HG03196 (cell line): ENCODE measurements at regions not wholly inside any gene's neighbourhood (a gene's known extent, or its start where the extent isn't known, plus 50 kb on each side); places are given as distances from the start of the nearest gene placed in this dataset.
A peak's percentile ranks its signal among the peaks of the same experiment; 100 is the strongest.
"Not testable (repeated sequence)": the region's sequence is repeated elsewhere in the genome, so short reads cannot be mapped to it uniquely, and the experiment has no call there.

Experiments used
- ATAC-seq: cut with Tn5 transposase; IDR thresholded peaks from one replicate; pipeline ENCODE4 v1.9.1; 2021; ENCODE audit not compliant: unreplicated experiment

DNA sequence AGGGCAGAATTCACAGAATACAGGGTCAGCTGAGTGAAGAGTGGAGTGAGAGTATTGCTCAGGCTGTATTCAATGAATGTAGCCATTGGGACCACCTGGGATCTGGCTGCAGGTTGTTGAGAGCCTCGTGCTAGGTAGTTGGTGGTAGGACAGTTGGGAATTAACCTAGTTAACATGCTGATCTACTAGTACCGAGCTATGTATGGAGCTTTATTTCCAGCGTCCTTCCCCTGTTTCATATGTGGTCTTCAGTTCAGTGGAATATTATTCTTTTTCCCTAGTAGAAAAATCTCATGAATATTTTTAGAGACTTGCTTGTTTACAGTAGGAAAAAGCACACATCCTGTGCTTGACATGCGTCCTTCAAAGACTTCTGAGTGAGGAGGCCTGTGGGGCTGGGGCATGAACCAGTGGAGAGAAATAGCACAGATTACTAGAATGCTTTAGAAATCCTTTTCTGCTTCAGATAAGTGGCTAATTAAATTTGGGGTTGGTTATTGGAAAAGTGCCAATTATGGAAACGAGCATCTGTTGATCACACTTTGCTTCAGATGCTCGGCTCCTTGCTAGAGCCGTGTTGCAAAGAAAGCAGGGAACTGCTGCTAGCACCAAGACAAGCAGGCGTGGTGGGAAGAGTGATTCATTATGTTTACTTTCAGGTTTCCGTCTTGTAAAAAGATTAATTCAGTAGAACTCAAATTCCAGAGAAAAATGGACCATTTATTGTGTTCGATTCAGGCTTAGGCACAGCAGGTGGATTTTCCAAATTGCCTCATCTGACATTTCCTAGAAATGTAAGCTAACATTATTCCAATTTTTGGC, 53.6 kb downstream of the ARF6 start:
- ATAC-seq = no peak

DNA sequence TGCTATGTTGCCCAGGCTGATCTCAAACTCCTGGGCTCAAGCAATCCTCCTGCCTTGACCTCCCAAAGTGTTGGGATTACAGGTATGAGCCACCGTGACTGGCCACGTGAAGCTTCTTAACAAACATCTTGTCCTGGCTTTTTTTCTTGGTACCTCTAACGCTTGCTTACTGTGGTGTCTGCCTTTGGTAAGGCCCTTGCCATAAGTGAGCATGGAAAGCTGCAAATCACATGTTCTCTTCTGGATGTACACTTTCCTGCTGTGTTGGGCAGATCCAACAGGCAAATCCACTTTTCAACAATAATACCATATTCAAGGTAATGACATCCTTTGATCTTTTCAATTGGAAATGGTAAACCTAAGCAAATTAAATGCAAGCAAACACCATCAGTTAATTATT, 54.6 kb downstream of the ARF6 start:
- ATAC-seq = no peak

DNA sequence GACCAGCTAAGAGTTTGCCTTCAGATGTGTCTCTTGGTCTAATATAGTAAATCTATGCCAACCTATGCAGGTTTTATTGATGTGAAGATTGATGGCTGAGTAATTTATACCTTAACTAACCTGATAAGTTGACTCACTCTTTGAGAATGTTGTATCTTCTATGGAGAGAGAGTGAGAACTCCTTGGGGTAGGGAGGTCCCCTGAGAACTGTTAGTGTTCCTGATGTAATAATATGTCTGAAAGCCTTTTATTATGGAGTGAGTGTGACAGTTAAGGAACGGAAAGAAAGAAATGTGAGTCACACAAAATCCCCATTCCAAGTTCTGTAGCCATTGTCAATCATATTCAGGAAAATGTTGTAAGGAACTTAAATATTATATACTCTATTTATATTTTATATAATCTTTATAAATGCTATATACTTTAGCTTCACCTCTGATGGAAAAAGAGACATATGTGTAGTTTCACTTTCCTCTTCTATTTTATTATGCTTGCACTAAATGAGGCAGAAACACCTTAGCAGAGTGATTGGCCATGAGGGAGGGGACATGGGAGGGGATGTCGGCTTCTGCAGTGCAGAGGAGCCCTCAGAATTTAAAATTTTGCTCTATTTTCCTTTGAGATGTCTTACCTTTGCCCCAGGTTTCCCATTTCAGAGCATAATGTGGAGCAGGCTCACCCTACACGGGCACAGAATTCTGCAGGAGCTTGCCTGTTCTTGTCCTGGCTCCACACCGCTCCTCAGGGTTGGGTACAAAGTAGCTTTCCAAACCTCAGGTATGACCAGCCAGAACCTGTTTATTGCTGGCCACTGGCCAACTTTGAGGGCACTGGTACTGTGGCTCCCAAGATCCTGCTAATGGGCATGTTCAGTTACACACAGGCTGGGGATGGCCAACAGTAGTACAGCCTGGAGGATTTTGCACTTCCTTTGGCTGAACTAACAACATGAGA, 57.7 kb downstream of the ARF6 start:
- no peak for ATAC-seq

DNA sequence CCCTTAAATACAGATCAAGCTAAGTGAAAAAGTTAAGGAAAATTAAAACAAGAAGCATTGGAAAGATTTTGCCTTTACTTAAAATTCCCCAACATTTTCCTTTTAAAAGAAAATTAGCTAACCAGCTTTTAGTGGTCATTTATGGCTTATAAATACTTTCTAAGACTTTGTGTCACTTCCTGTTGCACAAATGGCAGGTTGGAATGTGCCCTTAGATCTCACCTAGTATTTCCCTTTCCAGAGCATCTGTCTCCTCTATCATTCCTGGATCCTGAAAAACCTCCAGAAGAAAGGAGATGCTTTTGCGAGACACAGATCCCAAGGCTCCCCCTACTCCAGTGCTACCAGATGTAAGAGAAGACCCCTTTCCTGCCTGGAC, 58.3 kb downstream of the ARF6 start:
- ATAC-seq = no peak

DNA sequence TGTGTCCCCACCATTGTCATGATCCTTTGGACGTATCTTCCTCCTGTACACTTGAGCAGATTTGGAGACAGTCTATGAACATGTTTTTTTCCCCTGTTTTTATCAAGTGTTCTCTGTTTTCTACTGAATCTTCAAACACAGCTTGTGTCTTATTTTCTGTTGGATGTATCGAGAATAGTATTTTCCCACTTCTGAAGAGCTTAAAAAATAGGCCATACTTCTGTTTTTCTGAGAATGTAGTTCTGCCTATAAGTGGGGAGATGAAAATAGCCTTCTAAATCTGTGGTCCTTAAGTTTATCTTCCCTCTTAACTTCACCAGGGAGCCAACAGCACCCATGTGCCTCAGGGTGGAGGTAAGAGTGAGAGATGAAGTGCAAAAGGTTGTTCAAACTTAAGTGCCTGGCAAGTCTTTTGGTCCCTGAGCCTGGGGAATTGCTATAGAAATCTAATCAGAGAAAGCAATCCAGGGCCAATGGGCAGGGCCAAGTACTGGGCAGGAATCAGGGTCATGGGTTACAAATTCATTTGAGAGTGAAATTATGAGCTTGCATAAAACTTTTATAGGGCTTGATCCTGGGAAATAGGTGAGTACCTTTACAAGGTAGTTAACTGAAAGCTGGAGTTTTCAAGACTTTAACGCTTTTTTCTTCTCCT, 58.9 kb downstream of the ARF6 start:
- no peak for ATAC-seq

DNA sequence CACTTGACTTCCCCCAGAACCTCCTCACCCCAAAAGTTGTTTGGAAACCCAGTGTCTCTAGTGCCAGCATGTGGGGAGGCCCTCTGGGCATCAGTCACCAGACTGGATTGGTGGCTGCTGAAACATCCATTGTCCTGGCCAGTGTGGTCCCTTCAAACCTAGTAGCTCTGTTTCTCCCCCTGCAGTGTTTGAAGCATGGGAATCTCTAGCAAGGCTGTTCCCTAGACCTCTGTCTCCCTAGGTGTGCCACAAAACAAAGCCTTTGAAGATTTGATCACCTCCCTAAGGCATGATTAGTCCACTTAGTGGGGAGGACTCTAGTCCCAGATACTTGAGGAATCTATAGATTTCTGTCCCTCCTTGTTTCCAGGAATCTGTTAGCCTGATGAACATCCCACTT, 60.3 kb downstream of the ARF6 start:
- no peak for ATAC-seq

DNA sequence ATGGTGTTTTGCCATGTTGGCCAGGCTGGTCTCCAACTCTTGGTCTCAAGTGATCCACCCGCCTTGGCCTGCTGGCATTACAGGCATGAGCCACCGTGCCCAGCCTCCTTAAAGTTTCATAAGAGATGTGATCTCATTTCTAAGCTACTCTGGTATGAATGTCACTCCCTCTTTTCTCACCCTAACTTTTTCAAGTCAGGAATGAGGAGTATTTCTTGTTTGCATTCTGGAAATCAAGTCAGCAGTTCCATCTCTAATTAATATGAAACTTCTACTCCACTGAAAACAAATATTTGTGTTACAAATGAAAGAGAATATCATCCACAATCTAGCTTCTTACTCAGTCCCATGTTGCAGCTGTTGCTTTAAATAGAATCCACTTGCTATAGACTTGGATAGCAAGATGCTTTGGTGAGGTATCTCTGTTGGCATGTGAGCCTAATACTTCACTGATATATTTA, 61.3 kb downstream of the ARF6 start:
- ATAC-seq = no peak

DNA sequence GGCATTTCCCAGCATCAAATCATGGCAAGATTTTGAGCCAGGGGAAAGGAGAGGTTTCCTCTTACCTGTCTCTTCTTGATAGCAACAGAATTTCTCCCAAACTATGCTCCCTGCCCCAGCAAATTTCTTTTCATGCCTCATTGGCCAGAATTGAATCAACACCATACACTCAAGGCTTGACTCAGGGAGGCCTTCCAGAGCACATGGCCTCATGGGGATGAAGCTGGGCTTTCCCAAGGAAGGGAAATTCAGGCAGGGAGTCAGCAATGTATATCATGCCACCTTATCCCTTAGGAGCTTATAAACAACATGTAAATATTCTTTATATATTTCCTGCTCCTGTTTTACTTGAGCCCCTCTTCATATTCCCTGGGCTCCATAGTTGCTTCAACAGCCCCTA, 62.1 kb downstream of the ARF6 start:
- no peak for ATAC-seq

DNA sequence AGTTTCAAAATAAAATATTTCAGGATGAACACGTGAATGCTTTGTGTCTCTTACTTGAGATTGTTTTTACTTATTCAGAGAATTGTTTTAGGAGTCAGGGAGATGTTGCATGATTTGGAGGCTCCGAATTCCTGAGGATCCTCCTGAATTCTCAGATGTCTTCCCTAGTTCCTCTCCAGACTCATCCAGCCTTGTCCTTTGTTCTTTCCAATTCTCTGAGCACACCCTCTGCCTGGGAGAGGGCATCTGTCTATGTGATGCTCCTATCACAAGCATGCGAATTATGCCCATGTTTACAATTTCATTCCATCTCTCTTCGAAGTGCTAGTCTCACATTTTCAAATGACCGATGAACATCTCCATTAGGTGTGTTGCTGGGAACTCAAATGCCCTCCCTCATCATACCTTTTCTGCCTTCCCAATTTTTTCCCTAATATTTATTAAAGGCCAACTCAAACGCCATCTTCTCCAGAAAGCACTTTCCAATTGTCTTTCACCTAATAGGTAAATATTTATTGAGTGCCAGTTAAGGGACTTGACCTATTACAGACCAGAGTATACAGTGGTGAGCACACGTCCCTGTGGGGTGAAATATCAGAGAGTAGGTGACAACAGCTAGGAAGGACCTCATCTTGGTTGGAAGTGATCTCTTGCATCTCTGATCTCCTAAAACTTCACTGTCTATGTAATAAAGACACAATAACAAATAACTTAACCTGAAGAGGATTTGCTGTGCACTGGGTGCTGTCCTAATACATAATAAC, 64.4 kb downstream of the ARF6 start:
- no peak for ATAC-seq

DNA sequence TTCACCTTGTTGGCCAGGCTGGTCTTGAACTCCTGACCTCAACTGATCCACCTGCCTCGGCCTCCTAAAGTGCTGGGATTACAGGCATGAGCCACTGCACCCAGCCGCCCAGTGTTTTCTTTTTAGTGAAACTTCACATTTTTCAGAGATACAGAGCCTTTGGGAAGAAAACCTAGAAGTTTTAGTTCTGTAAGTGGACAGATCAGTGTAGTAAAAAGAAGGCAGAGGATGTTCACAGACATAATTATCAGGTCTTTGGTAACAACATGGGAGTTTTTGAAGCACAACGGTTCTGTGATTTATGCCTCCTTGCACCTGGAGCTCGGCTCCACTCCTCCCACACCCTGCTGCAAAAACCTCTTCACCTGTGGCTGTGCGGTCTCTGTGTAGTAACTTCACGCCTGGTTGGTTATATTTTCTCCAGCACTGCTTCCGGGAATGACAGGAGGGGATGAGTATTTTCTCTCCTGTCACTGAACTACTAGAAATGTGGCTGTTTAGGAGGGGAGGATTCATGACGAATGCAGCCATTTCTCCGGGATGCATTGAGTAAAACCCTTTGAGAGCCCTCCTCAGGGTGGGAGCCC, 67.0 kb downstream of the ARF6 start:
- ATAC-seq = peak; percentile 42

DNA sequence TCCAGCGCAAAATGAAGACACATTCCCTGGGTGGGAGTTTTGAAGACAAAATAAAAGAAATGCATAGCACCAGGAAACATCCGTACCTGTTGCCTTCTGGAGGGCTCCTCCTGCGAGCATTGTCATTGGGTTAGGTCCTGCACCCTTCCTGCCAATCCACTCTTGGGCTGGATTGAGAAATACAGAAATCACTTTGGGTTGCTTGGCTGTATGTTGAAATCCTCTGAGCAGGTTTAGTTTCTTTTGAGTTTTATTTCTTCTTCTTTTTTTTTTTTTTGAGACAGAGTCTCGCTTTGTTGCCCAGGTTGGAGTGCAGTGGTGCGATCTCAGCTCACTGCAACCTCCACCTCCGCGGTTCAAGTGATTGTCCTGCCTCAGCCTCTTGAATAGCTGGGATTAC, 67.6 kb downstream of the ARF6 start:
- no peak for ATAC-seq

DNA sequence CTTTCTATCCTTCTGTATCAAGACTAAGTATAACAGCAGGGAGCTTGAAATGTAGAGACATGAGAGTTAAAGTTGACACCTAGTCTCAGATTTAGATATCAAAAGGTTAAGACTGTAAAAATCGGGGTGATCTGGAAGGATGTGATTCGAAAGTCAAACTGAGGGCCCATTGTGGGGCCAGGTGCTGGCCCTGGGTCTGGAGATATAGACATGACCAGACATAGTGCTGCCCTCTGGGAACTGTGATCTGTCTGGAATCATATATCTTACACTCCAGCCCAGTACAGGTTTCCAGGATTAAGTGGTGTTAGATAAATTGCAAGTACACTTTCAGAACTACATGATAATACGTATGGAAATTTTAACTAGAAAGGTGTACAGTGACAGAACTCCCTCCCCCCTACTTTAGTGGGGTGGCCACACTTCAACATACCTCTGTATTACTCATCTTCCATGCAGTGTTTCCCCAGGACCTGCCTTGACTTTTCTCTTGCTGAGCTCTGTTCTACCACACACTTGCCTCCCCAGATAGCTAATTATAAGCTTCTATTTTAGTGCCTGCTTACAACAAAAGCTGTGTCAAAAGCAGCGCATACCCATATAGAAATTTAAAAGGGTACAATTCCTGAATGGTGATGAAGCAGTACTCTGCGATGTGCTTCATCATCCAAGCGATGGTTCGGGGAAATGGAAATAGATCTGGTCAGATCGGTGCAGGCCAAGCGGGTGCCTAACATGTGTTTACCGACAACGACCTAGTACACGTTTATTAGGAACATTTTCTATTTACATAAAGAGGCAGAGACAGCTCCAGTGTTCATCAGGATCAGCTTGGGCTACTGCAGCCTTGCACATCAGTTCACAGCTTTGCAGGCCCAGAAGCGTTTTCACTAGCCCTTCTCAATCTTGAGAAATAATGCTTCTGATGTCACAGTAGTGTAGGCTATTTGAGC, 68.7 kb downstream of the ARF6 start:
- ATAC-seq = no peak

DNA sequence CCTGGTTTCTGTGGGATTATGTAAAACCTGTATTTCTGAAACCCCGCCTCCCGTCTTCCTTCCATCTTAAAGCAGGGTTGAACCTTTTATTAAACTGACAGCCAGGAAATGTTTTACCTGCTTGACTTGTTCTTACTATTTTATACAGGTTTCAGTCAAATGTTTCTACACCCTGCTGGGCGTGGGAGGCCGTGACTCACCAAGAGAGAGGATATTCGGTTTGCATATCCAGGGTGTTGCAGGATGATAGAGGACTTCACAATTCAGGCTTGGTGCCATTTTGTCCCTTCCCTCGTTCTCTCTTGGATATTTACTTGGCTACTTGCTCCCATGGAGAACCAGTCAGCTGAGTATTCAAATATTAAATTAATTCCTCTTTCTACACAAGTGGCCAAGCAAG, 69.7 kb downstream of the ARF6 start:
- ATAC-seq = peak; percentile 46

DNA sequence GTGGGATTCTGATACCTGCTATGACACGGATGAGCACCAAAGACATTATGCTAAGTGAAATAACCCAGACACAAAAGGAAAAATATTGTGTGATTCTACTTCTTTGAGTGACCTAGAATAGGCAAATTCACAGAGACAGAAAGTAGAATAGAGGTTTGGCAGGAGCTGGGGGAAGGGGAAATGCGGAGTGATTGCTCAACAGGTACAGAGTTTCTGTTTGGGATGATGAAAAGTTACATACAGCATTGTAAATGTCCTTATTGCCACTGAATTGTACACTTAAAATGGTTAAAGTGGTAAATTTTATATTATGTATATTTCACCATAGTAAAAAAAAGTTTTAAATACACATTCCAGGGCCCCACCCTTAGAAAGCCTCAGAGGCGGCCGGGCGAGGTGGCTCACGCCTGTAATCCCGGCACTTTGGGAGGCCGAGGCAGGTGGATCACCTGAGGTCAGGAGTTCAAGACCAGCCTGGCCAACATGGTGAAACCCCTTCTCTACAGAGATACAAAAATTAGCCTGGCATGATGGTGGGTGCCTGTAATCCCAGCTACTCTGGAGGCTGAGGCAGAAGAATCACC, 72.3 kb downstream of the ARF6 start:
- not testable (repeated sequence) for ATAC-seq

DNA sequence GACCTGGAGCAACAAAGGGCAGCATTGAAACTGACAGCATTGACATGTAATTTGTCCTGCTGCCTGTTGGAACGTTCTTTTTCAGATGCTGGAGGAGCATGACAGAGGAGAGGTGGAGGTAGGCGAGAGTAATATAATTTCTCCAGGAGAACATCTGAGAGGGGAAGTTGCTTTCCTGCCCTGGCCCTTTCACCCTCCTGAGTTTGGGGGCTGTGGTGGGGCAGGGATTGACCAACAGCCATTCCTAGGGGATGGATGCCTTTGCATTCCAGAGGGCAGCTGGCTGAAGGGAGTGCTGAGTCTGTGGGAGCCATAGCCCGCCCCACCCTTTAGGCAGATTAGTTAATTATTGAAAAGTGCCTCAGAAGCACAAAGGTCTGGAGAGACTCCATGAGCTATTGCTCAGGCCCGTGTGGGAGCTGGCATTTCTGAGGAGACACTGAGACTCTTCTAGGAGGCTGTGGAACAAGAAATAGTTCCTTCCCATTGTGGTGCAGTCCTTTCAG, 73.5 kb downstream of the ARF6 start:
- no peak for ATAC-seq

DNA sequence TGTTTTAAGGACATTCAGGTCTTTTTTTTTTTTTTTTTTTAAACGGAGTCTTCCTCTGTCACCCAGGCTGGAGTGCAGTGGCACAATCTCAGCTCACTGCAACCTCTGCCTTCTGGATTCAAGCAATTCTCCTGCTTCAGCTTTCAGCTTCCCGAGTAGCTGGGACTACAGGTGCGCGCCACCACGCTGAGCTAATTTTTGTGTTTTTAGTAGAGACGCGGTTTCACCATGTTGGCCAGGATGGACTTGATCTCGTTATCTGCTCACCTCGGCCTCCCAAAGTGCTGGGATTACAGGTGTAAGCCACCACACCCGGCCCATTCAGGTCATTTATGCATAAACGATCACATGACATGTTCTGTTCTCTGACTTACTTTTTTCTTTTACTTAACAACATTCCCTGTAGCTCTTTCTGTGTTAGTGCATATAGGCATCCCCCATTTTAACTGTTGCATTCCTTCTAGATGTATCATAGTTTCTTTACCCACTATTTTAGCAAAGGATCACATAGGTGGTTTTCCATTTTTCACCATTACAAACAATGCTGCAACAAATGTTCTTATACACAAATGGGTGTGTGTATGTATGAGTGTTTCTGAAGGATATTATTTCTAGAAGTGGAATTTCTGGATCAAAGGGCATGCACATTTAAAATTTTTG, 74.2 kb downstream of the ARF6 start:
- ATAC-seq = no peak

DNA sequence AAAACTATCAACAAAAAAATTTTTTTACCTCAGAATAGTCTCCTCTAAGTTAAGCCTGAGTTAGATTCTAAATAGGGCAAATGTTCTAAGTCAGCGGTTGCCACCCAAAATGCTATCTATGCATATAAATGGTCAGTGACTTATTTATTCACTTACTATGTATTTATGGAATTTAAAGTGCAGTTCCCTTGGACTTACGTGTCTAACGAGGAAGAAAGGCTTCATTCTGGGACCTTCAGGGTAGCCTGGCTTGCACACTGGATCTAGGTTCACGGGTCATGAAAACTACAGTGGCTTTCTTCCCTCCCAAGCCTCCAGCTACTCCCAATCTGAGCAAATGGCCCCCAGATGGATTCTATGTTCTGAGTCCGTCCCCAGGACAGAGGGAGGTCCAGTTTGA, 77.1 kb downstream of the ARF6 start:
- ATAC-seq = no peak

DNA sequence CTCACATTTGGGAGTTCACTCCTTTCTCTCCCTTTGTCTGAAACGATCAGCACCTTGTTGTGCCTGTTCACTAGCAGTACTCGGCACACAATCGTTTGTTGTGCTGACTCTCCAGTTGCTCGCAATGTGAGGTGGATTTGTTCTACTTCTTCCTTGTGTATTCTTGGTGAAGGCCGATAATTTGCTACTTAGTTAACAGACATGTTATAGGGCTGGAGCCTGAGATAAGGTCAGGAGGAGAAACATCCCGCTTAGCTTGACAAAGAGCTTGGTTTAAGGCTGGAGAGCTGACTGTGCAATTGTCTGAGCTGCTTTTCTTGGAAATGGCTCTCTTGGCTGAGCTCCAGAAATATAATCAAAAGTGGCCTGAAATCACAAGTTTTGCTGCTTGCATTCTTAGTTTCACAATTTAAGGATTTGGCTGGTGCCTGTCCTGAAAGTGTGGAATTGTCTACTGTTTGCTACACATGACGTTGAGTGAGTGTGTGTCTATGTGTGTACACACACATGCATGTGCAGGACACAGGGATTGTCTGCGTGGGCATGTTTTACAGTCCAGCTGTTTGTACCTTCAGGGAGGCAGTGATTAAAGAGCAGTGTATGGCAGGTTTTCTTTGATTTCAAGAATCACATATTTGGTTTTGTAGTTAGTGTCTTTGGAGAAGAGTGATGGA, 77.7 kb downstream of the ARF6 start:
- ATAC-seq = peak; percentile 10
